Heart left ventricle (tissue), 13 donors: ENCODE measurements at regions not wholly inside any gene's neighbourhood (a gene's known extent, or its start where the extent isn't known, plus 50 kb on each side); places are given as distances from the start of the nearest gene placed in this dataset.

Experiments used
- POLR2A ChIP-seq, 2 donors: fragments of 450-650 bp; IDR thresholded peaks; one replicate each; pipeline ENCODE4 v1.6.1; 2017; ENCODE audit warnings: antibody characterized with exemption in 2 of 2, mild to moderate bottlenecking in 2 of 2, moderate library complexity in 2 of 2
- TF ChIP-seq, protein P1 (sequence below), 12 donors: fragments of 200-600 bp; sonication (generic) in 4 of 12; IDR thresholded peaks; one replicate each; pipeline versions ENCODE4 v1.5.0 to v1.8.0; 2018 to 2022; ENCODE audit warnings: antibody characterized with exemption in 12 of 12, mild to moderate bottlenecking in 5 of 12
- donor health status: ischemic (EF 13 %, LVEDD 7.1; RV severe dilation, severe dysfunction).
- donor health status: DM: no; HTN: yes; CAD: no.
- donor health status: DM: no; HTN: no; CAD: no.
- donor health status: ischemic (EF 25% LVEDD 6.9; RV normal size, moderate dysfunction).
- donor health status: ischemic (EF 25% LVEDD 5.7; RV mildly dilated, moderate dysfunction).
- donor health status: ischemic (EF 35%, LVEDD 5.7; RV mildly dilated, moderate dysfunction).
- donor health status: nonischemic (EF 11% LVEDD 7.7; RV severe dilation, severe dysfunction).
- donor health status: DM: yes; HTN: yes; CAD: no.
- donor health status: PGD.
- donor health status: ischemic (EF 29% LVEDD 5.4; RV normal size, mild dysfunction).
- donor health status: nonischemic (EF 23%, LVEDD 6.1; RV moderate dilation, normal function).

DNA sequence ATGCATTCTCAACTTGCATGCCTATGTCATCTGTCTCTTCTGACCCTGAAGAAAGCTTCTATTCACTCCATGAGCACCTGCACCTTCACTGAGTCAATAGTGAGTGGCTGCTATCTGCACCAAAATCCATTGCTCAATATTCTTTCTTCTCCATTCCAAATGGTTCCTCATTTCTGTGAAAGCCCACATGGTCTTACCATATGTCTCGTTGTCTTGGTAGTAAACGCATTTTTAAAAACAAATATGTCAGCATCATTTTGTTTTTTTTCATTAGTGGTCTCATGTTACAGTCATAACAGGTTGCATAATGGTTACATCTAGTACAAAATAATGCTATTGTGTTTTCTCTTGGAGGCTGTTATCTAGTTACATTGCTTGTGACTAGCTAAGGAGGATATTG lies 106.9 kb upstream of the CPM start:
- TF ChIP-seq, protein P1, sequence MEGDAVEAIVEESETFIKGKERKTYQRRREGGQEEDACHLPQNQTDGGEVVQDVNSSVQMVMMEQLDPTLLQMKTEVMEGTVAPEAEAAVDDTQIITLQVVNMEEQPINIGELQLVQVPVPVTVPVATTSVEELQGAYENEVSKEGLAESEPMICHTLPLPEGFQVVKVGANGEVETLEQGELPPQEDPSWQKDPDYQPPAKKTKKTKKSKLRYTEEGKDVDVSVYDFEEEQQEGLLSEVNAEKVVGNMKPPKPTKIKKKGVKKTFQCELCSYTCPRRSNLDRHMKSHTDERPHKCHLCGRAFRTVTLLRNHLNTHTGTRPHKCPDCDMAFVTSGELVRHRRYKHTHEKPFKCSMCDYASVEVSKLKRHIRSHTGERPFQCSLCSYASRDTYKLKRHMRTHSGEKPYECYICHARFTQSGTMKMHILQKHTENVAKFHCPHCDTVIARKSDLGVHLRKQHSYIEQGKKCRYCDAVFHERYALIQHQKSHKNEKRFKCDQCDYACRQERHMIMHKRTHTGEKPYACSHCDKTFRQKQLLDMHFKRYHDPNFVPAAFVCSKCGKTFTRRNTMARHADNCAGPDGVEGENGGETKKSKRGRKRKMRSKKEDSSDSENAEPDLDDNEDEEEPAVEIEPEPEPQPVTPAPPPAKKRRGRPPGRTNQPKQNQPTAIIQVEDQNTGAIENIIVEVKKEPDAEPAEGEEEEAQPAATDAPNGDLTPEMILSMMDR (IDR thresholded peaks at IDR 0.05): no peak
- TF ChIP-seq POLR2A (IDR thresholded peaks at IDR 0.05): no peak
